DOHH2 (cell line): ENCODE measurements at regions not wholly inside any gene's neighbourhood (a gene's known extent, or its start where the extent isn't known, plus 50 kb on each side); places are given as distances from the start of the nearest gene placed in this dataset.

Source experiments
- H3F3A ChIP-seq: fragments of 200-600 bp; sonication (generic), shearing (Covaris generic); 2 replicates; pipeline ENCODE4 v1.6.0; 2016; ENCODE audit warnings: antibody characterized with exemption, mild to moderate bottlenecking; ENCODE audit not compliant: control insufficient read depth, insufficient read depth
- H3K27ac ChIP-seq: fragments of 200-600 bp; sonication (generic); 2 replicates; pipeline ENCODE4 v1.5.1; 2014; ENCODE audit warnings: low read depth, mild to moderate bottlenecking, low read length, moderate library complexity
- H3K27me3 ChIP-seq: fragments of 200-600 bp; sonication (generic); 2 replicates; pipeline ENCODE4 v1.6.1; 2014; ENCODE audit warnings: mild to moderate bottlenecking, low read length, mixed read lengths; ENCODE audit not compliant: control insufficient read depth
- H3K36me3 ChIP-seq: fragments of 200-600 bp; sonication (generic); 2 replicates; pipeline ENCODE4 v1.6.1; 2014; ENCODE audit warnings: mild to moderate bottlenecking, low read length, moderate library complexity, mixed read lengths; ENCODE audit not compliant: control insufficient read depth
- H3K4me1 ChIP-seq: fragments of 200-600 bp; sonication (generic); 2 replicates; pipeline ENCODE4 v1.6.1; 2014; ENCODE audit warnings: mild to moderate bottlenecking, low read length, mixed read lengths; ENCODE audit not compliant: control insufficient read depth
- H3K4me2 ChIP-seq: fragments of 200-600 bp; sonication (generic); 2 replicates; pipeline ENCODE4 v1.6.0; 2014; ENCODE audit warnings: mild to moderate bottlenecking, low read length, moderate library complexity
- H3K4me3 ChIP-seq: fragments of 200-600 bp; sonication (generic); 2 replicates; pipeline ENCODE4 v1.5.1; 2014; ENCODE audit warnings: mild to moderate bottlenecking, low read length, mixed read lengths
- H3K79me2 ChIP-seq: fragments of 200-600 bp; sonication (generic); 2 replicates; pipeline ENCODE4 v1.6.1; 2014; ENCODE audit warnings: mild to moderate bottlenecking, low read length, mixed read lengths; ENCODE audit not compliant: control insufficient read depth
- H3K9me2 ChIP-seq: fragments of 200-600 bp; sonication (generic); replicated peaks from 2 replicates; pipeline ENCODE4 v1.6.1; 2014; ENCODE audit warnings: mild to moderate bottlenecking, low read length, mixed read lengths; ENCODE audit not compliant: control insufficient read depth
- H3K9me3 ChIP-seq: fragments of 200-600 bp; sonication (generic); 2 replicates; pipeline ENCODE4 v1.6.1; 2014; ENCODE audit warnings: antibody characterized with exemption, low read length, mixed read lengths; ENCODE audit not compliant: control insufficient read depth, insufficient read depth
- H4K20me1 ChIP-seq: fragments of 200-600 bp; sonication (generic); 2 replicates; pipeline ENCODE4 v1.6.0; 2014; ENCODE audit warnings: low read depth, mild to moderate bottlenecking, antibody characterized with exemption, low read length, moderate library complexity; ENCODE audit not compliant: control insufficient read depth, insufficient read depth
- CTCF ChIP-seq: fragments of 200-600 bp; sonication (generic); IDR thresholded peaks from one replicate; pipeline ENCODE4 v1.5.1; 2014; ENCODE audit warnings: antibody characterized with exemption, mild to moderate bottlenecking, low read depth, low read length; ENCODE audit not compliant: poor library complexity, severe bottlenecking
- EZH2phosphoT487 ChIP-seq: fragments of 200-600 bp; sonication (generic); IDR thresholded peaks from 2 replicates; pipeline ENCODE4 v1.6.1; 2017; ENCODE audit warnings: borderline replicate concordance, mild to moderate bottlenecking, antibody characterized with exemption, low read length, moderate library complexity, mixed read lengths

GRCh38 chr4:43253541-43253940 is 361.0 kb downstream of the GRXCR1 start:
- no peaks in the 10 kb centered on the region for H3K27me3 ChIP-seq
- H3K36me3 ChIP-seq = no peaks in the 10 kb centered on the region
- no peak for TF ChIP-seq EZH2phosphoT487
- no peak for TF ChIP-seq CTCF
- H3K27ac ChIP-seq = no peak overlapping the region
- H3K9me2 ChIP-seq = no peaks in the 10 kb centered on the region
- no peaks in the 10 kb centered on the region for H4K20me1 ChIP-seq
- H3K4me2 ChIP-seq = no peak overlapping the region
- no peak overlapping the region for H3K4me3 ChIP-seq
- H3K79me2 ChIP-seq = no peaks in the 10 kb centered on the region
- H3F3A ChIP-seq = no peaks in the 10 kb centered on the region
- no peaks in the 10 kb centered on the region for H3K4me1 ChIP-seq
- peaks cover 6% of the 10 kb centered on the region; the same call in 1 of the 2 replicates for H3K9me3 ChIP-seq

GRCh38 chr4:43264730-43265129 is 372.2 kb downstream of the GRXCR1 start:
- H3F3A ChIP-seq = no peaks in the 10 kb centered on the region
- no peaks in the 10 kb centered on the region for H3K4me1 ChIP-seq
- no peak overlapping the region for H3K4me2 ChIP-seq
- no peaks in the 10 kb centered on the region for H4K20me1 ChIP-seq
- H3K27me3 ChIP-seq = no peaks in the 10 kb centered on the region
- no peak overlapping the region for H3K4me3 ChIP-seq
- no peaks in the 10 kb centered on the region for H3K79me2 ChIP-seq
- H3K27ac ChIP-seq = no peak overlapping the region
- H3K9me3 ChIP-seq = no peaks in the 10 kb centered on the region
- TF ChIP-seq EZH2phosphoT487 (no peak), CTCF (no peak)
- no peaks in the 10 kb centered on the region for H3K9me2 ChIP-seq
- H3K36me3 ChIP-seq = no peaks in the 10 kb centered on the region

GRCh38 chr4:43271946-43272345 is 379.4 kb downstream of the GRXCR1 start:
- H3K27ac ChIP-seq = no peak overlapping the region
- no peaks in the 10 kb centered on the region for H3K79me2 ChIP-seq
- H3K9me3 ChIP-seq = no peaks in the 10 kb centered on the region
- H3K27me3 ChIP-seq = no peaks in the 10 kb centered on the region
- TF ChIP-seq CTCF (no peak), EZH2phosphoT487 (no peak)
- no peaks in the 10 kb centered on the region for H3F3A ChIP-seq
- H4K20me1 ChIP-seq = no peaks in the 10 kb centered on the region
- H3K4me1 ChIP-seq = no peaks in the 10 kb centered on the region
- no peak overlapping the region for H3K4me3 ChIP-seq
- no peaks in the 10 kb centered on the region for H3K36me3 ChIP-seq
- no peaks in the 10 kb centered on the region for H3K9me2 ChIP-seq
- H3K4me2 ChIP-seq = no peak overlapping the region

GRCh38 chr4:43274376-43274775 is 381.9 kb downstream of the GRXCR1 start:
- Histone ChIP-seq H3F3A (no peaks in the 10 kb centered on the region), H3K9me2 (no peaks in the 10 kb centered on the region), H3K36me3 (no peaks in the 10 kb centered on the region), H3K4me2 (no peak overlapping the region), H3K27ac (no peak overlapping the region), H3K4me1 (no peaks in the 10 kb centered on the region), H4K20me1 (no peaks in the 10 kb centered on the region), H3K27me3 (no peaks in the 10 kb centered on the region), H3K4me3 (no peak overlapping the region), H3K9me3 (no peaks in the 10 kb centered on the region), H3K79me2 (no peaks in the 10 kb centered on the region)
- TF ChIP-seq EZH2phosphoT487 (no peak), CTCF (no peak)
